GM13977 (cell line): ENCODE measurements at regions not wholly inside any gene's neighbourhood (a gene's known extent, or its start where the extent isn't known, plus 50 kb on each side); places are given as distances from the start of the nearest gene placed in this dataset.

Source experiments
- DNase-seq: peaks from one replicate; pipeline ENCODE4 v3.0.0; 2012; ENCODE audit warnings: low spot score
- in situ Hi-C: fragments of 300-500 bp; cut with MboI; formaldehyde crosslinking; loops from one replicate; pipeline ENCODE4 v1.12.0; 2022; ENCODE audit warnings: low sequenced_read_pairs, low pct_unique_long_range_greater_than_20kb, mixed read lengths, inconsistent platforms; ENCODE audit not compliant: unreplicated experiment
- TF ChIP-seq, protein P1 (sequence below): IDR thresholded peaks from 2 replicates; pipeline ENCODE4 v1.5.1; 2012; ENCODE audit warnings: mild to moderate bottlenecking, control low read depth; ENCODE audit not compliant: insufficient read depth; ENCODE audit errors: extremely low read depth, missing control alignments

DNA sequence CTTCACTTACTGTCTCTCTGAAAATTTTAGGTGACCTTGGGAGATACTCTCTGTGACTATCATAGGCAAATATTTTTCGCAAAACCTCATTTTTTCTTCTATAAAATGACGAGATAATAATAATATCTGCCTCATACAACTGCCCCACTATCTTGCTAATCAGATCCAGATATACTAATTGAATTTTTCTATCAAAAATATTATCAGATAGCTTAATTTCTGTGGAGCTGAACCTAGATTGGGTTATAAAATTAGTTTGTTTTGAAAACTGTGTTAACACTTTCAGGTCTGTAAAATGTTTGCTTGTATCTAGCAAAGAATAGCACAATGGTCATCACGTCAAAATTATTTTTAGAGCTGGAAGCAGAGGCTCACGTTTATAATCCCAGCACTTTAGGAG lies 486.7 kb upstream of the LRRN3 start:
- TF ChIP-seq, protein P1, sequence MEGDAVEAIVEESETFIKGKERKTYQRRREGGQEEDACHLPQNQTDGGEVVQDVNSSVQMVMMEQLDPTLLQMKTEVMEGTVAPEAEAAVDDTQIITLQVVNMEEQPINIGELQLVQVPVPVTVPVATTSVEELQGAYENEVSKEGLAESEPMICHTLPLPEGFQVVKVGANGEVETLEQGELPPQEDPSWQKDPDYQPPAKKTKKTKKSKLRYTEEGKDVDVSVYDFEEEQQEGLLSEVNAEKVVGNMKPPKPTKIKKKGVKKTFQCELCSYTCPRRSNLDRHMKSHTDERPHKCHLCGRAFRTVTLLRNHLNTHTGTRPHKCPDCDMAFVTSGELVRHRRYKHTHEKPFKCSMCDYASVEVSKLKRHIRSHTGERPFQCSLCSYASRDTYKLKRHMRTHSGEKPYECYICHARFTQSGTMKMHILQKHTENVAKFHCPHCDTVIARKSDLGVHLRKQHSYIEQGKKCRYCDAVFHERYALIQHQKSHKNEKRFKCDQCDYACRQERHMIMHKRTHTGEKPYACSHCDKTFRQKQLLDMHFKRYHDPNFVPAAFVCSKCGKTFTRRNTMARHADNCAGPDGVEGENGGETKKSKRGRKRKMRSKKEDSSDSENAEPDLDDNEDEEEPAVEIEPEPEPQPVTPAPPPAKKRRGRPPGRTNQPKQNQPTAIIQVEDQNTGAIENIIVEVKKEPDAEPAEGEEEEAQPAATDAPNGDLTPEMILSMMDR, result no peak
- in situ Hi-C loops, result no loop called here
- no peak for DNase-seq

DNA sequence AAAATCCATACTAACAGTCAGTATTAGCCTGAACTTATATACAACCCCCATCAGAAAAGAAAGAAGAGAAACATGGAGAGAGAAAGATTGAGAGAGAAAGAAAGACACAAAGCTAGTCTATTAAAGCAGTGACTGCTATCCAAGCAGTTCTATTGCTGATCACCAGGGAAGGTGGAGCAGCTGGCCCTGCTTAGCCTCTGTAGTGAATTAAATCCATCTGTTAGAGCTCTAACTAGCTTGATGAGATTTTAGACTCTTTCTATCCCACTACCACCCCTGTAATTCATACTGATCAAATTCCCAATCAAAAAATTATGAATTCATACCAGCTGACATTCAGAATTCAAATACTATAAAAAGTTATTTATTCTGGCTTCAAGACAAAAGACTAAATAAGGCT lies 486.0 kb upstream of the LRRN3 start:
- in situ Hi-C loops, result no loop called here
- TF ChIP-seq, protein P1, result no peak

DNA sequence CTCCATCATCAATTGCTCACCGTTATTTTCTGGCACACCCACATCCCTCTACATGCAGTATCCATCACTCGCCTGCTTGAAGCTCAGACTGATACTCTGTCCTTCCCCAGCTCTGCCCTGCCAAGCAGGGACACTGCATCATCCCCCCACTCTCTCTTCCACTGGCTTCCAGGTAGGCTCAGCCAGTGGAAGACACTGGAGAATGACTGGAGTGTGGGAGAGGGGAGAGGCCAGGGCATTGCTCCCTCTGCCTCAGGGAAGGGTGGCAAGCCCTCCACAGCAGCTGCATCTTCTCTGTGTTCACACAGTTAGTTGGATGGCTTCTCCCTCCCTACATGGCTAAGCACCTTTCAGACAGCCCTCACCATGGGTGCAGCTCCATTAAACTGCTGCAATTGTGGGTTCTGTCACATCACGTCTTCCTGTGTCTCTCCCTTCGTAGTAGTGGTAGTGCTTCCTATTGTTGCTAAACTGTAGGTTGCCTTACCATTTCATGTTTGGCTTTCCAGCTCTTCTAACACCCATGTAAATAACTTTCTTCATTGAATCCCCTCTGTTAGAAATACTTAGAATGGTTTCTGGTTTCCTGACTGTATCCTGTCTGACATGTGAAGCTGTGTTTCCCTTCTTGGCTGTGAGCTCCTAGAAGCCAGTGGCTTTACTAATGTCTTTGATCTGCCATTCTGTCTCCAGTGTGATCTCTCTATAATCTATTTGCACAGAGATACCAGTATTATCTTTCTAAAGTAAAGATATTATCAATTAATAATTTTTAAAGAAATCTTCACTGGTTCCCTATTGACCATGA lies 483.7 kb upstream of the LRRN3 start:
- TF ChIP-seq, protein P1, result no peak
- in situ Hi-C loops, result no loop called here
- no peak for DNase-seq

More for the DNA sequence above, 486.0 kb upstream of the LRRN3 start:
- DNase-seq, result no peak

DNA sequence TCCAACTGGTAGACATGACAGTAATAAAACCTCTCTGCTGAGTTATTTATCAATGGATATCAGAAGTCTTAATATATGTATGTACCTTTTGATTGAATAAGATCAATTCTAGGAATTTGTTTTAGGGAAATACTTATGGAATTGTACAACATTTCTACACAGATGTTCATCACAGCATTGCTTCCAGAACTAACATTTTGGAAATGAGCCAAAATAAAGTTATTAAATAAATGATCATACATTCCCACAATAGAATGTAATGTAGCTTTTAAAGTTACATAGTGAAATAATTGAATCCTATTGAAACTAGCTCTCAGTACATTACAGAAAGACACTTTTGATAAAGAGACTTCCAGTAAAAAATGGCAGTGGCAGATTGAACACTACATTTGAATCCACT lies 481.6 kb upstream of the LRRN3 start:
- DNase-seq, result no peak
- TF ChIP-seq, protein P1, result no peak
- in situ Hi-C loops, result no loop called here

DNA sequence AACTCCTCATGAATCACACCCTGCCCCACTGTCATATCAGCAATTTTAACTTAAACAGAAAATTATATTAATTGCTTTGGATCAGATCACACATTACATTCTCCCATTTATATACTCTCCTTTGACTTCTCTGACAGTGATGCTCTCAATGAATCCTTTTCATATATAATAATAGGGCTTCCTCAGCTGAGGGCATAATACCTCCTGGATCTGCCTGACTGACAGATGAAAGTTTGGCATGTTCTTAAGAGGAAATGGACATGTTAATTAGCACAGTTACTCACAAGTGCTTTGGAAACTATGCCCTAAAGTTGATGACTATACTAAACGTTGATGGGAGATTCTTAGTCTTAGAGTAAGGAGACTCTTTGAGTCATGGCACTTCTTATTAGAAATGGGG lies 478.2 kb upstream of the LRRN3 start:
- TF ChIP-seq, protein P1, result no peak
- DNase-seq, result no peak
- in situ Hi-C loops, result no loop called here
